Gastroesophageal sphincter (tissue), 3 donors: ENCODE measurements at regions not wholly inside any gene's neighbourhood (a gene's known extent, or its start where the extent isn't known, plus 50 kb on each side); places are given as distances from the start of the nearest gene placed in this dataset.

Experiments used
- POLR2A ChIP-seq, 2 donors: fragments of 450-650 bp; IDR thresholded peaks; one replicate each; pipeline ENCODE4 v1.6.1; 2017; ENCODE audit warnings: antibody characterized with exemption in 2 of 2, mild to moderate bottlenecking in 2 of 2, moderate library complexity in 1 of 2
- POLR2AphosphoS5 ChIP-seq: sonication (generic); formaldehyde crosslinking; IDR thresholded peaks from one replicate; pipeline ENCODE4 v1.6.1; 2017; ENCODE audit warnings: antibody characterized with exemption
- TF ChIP-seq, protein P1 (sequence below), 4 experiments: fragments of 200-600 bp in 2 of 4; fragments of 450-650 bp in 2 of 4; sonication (generic) in 1 of 4; IDR thresholded peaks; one replicate each; pipeline ENCODE4 v1.5.1; 2017 to 2019; ENCODE audit warnings: antibody characterized with exemption in 4 of 4, mild to moderate bottlenecking in 2 of 4, moderate library complexity in 2 of 4

DNA sequence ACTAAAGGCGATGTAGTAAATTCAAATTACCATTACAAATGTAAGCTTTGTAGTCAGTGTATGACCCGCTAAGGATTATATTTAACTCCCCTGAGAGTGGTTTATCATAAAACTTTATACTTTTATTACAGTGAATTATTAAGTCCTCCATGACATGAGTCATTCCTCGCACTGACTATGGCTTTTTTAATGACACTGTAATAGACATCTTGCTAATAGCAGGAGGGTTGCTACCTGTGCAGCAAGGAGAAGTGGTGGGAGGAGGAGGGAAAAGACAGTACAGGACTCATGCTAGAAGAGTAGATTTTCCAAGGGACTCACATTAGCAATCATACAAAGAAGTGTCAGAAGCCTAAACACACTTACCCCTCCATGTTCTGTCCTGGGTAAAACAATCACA is 556.1 kb downstream of the BCL11A start:
- TF ChIP-seq POLR2A (IDR thresholded peaks at IDR 0.05) = no peak
- TF ChIP-seq, protein P1, sequence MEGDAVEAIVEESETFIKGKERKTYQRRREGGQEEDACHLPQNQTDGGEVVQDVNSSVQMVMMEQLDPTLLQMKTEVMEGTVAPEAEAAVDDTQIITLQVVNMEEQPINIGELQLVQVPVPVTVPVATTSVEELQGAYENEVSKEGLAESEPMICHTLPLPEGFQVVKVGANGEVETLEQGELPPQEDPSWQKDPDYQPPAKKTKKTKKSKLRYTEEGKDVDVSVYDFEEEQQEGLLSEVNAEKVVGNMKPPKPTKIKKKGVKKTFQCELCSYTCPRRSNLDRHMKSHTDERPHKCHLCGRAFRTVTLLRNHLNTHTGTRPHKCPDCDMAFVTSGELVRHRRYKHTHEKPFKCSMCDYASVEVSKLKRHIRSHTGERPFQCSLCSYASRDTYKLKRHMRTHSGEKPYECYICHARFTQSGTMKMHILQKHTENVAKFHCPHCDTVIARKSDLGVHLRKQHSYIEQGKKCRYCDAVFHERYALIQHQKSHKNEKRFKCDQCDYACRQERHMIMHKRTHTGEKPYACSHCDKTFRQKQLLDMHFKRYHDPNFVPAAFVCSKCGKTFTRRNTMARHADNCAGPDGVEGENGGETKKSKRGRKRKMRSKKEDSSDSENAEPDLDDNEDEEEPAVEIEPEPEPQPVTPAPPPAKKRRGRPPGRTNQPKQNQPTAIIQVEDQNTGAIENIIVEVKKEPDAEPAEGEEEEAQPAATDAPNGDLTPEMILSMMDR (IDR thresholded peaks at IDR 0.05) = no peak
- TF ChIP-seq POLR2AphosphoS5 = no peak
